WTC11 (cell line): ENCODE measurements at regions not wholly inside any gene's neighbourhood (a gene's known extent, or its start where the extent isn't known, plus 50 kb on each side); places are given as distances from the start of the nearest gene placed in this dataset.

ENCODE experiments used
- ATAC-seq: fragments of 200-7000 bp; cut with Tn5 transposase; 2 replicates; pipeline ENCODE4 v1.10.0; 2021; ENCODE audit warnings: mild to moderate bottlenecking, moderate library complexity
- CTCF ChIA-PET: fragments of 300-600 bp; sonication (Branson Sonifier 250); formaldehyde crosslinking; loops from one replicate; lab custom pipeline; 2021; ENCODE audit warnings: antibody characterized with exemption; lab: Charles Lee
- POLR2A ChIA-PET: fragments of 350-600 bp; sonication (Branson Sonifier 250); formaldehyde crosslinking; loops from one replicate; lab custom pipeline; 2021; ENCODE audit warnings: antibody characterized with exemption; lab: Charles Lee
- DNase-seq: peaks from one replicate; pipeline ENCODE4 v3.0.0; 2021; ENCODE audit warnings: low spot score
- H3K27ac Mint-ChIP-seq: 2 replicates; pipeline ENCODE4 v1.8.0; 2021; ENCODE audit warnings: mixed read lengths
- H3K27me3 Mint-ChIP-seq: 2 replicates; pipeline ENCODE4 v1.8.0; 2021; ENCODE audit warnings: low read depth, mild to moderate bottlenecking, moderate library complexity, mixed read lengths
- H3K36me3 Mint-ChIP-seq: 2 replicates; pipeline ENCODE4 v1.8.0; 2021; ENCODE audit warnings: mixed read lengths
- H3K4me1 Mint-ChIP-seq: 2 replicates; pipeline ENCODE4 v1.8.0; 2022; ENCODE audit warnings: mixed read lengths
- H3K4me3 Mint-ChIP-seq: 2 replicates; pipeline ENCODE4 v1.8.0; 2021; ENCODE audit warnings: mild to moderate bottlenecking, moderate library complexity, mixed read lengths
- H3K9me3 Mint-ChIP-seq: 2 replicates; pipeline ENCODE4 v1.8.0; 2021; ENCODE audit warnings: mixed read lengths
- ATF3 ChIP-seq: sonication (generic); formaldehyde crosslinking; conservative IDR thresholded peaks from 2 replicates; pipeline ENCODE4 v1.8.1; 2022; ENCODE audit warnings: mild to moderate bottlenecking, missing genetic modification reagents
- ATF6 ChIP-seq: sonication (generic); formaldehyde crosslinking; IDR thresholded peaks from 2 replicates; pipeline ENCODE4 v1.8.1; 2023; ENCODE audit warnings: mild to moderate bottlenecking, missing genetic modification reagents
- CREB1 ChIP-seq: sonication (generic); formaldehyde crosslinking; IDR thresholded peaks from 2 replicates; pipeline ENCODE4 v1.8.0; 2023; ENCODE audit warnings: mild to moderate bottlenecking, missing genetic modification reagents
- E2F4 ChIP-seq: sonication (generic); formaldehyde crosslinking; IDR thresholded peaks from 2 replicates; pipeline ENCODE4 v1.8.1; 2022; ENCODE audit warnings: low read depth, mild to moderate bottlenecking, moderate library complexity, missing genetic modification reagents, borderline replicate concordance
- FOXP1 ChIP-seq: sonication (generic); formaldehyde crosslinking; IDR thresholded peaks from 2 replicates; pipeline ENCODE4 v1.8.0; 2022; ENCODE audit warnings: missing genetic modification reagents, mild to moderate bottlenecking, moderate library complexity, borderline replicate concordance
- MXD4 ChIP-seq: fragments of 250-450 bp; sonication (Bioruptor Pico); IDR thresholded peaks from 2 replicates; pipeline ENCODE4 v1.8.0; 2021; ENCODE audit warnings: mild to moderate bottlenecking, moderate library complexity, borderline replicate concordance
- NR1H2 ChIP-seq: sonication (generic); formaldehyde crosslinking; IDR thresholded peaks from 2 replicates; pipeline ENCODE4 v1.9.0; 2021; ENCODE audit warnings: mild to moderate bottlenecking, moderate library complexity, missing genetic modification reagents
- PREB ChIP-seq: sonication (generic); formaldehyde crosslinking; IDR thresholded peaks from 2 replicates; pipeline ENCODE4 v1.8.1; 2022; ENCODE audit warnings: mild to moderate bottlenecking, missing genetic modification reagents, moderate library complexity, borderline replicate concordance
- PRRX2 ChIP-seq: fragments of 250-450 bp; sonication (Bioruptor Pico); IDR thresholded peaks from 2 replicates; pipeline ENCODE4 v1.8.0; 2021; ENCODE audit warnings: mild to moderate bottlenecking
- RORB ChIP-seq: fragments of 250-450 bp; sonication (Bioruptor Pico); IDR thresholded peaks from 2 replicates; pipeline ENCODE4 v1.9.0; 2021; ENCODE audit warnings: mild to moderate bottlenecking
- SOX15 ChIP-seq: fragments of 250-450 bp; sonication (Bioruptor Pico); IDR thresholded peaks from 2 replicates; pipeline ENCODE4 v1.9.0; 2021; ENCODE audit warnings: mild to moderate bottlenecking
- ZBTB21 ChIP-seq: sonication (generic); formaldehyde crosslinking; IDR thresholded peaks from 2 replicates; pipeline ENCODE4 v1.8.1; 2023; ENCODE audit warnings: mild to moderate bottlenecking, missing genetic modification reagents, borderline replicate concordance
- ZNF121 ChIP-seq: sonication (generic); formaldehyde crosslinking; IDR thresholded peaks from 2 replicates; pipeline ENCODE4 v1.8.0; 2023; ENCODE audit warnings: missing genetic modification reagents
- ZNF281 ChIP-seq: sonication (generic); formaldehyde crosslinking; IDR thresholded peaks from 2 replicates; pipeline ENCODE4 v1.8.0; 2023; ENCODE audit warnings: mild to moderate bottlenecking, missing genetic modification reagents
- ZNF532 ChIP-seq: fragments of 250-450 bp; sonication (Bioruptor Pico); IDR thresholded peaks from 2 replicates; pipeline ENCODE4 v1.9.0; 2021; ENCODE audit warnings: mild to moderate bottlenecking, borderline replicate concordance
- TF ChIP-seq, protein P1 (sequence below): sonication (generic); formaldehyde crosslinking; IDR thresholded peaks from 2 replicates; pipeline ENCODE4 v1.8.0; 2022; ENCODE audit warnings: missing genetic modification reagents
- TF ChIP-seq, protein P2 (sequence below): sonication (generic); formaldehyde crosslinking; IDR thresholded peaks from 2 replicates; pipeline ENCODE4 v1.8.0; 2022; ENCODE audit warnings: mild to moderate bottlenecking, missing genetic modification reagents

GRCh38 chr5:2658881-2659470, 92.5 kb downstream of the IRX2 start (continued):
- TF ChIP-seq ZNF532 (CRISPR knock-in tag) (no peak), CREB1 (no peak)
- TF ChIP-seq, protein P1, sequence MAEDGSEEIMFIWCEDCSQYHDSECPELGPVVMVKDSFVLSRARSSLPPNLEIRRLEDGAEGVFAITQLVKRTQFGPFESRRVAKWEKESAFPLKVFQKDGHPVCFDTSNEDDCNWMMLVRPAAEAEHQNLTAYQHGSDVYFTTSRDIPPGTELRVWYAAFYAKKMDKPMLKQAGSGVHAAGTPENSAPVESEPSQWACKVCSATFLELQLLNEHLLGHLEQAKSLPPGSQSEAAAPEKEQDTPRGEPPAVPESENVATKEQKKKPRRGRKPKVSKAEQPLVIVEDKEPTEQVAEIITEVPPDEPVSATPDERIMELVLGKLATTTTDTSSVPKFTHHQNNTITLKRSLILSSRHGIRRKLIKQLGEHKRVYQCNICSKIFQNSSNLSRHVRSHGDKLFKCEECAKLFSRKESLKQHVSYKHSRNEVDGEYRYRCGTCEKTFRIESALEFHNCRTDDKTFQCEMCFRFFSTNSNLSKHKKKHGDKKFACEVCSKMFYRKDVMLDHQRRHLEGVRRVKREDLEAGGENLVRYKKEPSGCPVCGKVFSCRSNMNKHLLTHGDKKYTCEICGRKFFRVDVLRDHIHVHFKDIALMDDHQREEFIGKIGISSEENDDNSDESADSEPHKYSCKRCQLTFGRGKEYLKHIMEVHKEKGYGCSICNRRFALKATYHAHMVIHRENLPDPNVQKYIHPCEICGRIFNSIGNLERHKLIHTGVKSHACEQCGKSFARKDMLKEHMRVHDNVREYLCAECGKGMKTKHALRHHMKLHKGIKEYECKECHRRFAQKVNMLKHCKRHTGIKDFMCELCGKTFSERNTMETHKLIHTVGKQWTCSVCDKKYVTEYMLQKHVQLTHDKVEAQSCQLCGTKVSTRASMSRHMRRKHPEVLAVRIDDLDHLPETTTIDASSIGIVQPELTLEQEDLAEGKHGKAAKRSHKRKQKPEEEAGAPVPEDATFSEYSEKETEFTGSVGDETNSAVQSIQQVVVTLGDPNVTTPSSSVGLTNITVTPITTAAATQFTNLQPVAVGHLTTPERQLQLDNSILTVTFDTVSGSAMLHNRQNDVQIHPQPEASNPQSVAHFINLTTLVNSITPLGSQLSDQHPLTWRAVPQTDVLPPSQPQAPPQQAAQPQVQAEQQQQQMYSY (CRISPR knock-in tag) = no peak
- TF ChIP-seq, all 79 proteins: peak for 0

DNA sequence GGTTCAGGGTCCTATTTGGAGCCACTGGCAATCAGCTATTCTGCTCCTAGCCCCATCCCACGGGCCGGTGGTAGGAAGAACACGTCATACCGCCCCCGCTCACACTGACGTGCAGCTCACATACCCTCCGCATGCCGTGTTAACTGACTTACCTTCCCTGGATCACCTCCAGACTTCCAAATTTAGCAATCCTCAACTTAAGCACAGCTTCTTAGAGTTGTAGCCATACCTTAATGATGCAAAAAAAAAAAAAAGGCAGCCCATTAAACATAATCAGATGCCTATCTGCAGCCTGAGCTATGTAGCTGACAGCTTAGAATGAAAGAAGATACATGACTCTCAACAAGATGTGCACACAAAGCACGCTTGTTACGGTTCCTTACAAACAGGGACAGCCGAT, 93.0 kb downstream of the IRX2 start:
- Mint-ChIP-seq H3K27ac (no peak overlapping the region), H3K4me3 (no peak overlapping the region), H3K27me3 (no peaks in the 10 kb centered on the region; the same call in 1 of the 2 replicates), H3K36me3 (no peaks in the 10 kb centered on the region), H3K4me1 (peaks cover 5% of the 10 kb centered on the region), H3K9me3 (no peaks in the 10 kb centered on the region)
- ATAC-seq (no peak), DNase-seq (no peak)
- POLR2A ChIA-PET = no interaction called here
- TF ChIP-seq PREB (no peak), ATF3 (no peak), PRRX2 (no peak), RORB (CRISPR knock-in tag) (no peak), SOX15 (CRISPR knock-in tag) (no peak)
- TF ChIP-seq, protein P2, sequence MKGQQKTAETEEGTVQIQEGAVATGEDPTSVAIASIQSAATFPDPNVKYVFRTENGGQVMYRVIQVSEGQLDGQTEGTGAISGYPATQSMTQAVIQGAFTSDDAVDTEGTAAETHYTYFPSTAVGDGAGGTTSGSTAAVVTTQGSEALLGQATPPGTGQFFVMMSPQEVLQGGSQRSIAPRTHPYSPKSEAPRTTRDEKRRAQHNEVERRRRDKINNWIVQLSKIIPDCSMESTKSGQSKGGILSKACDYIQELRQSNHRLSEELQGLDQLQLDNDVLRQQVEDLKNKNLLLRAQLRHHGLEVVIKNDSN (CRISPR knock-in tag) = no peak
- CTCF ChIA-PET = no interaction called here

- H3K27me3 Mint-ChIP-seq = no peaks in the 10 kb centered on the region; the same call in 1 of the 2 replicates
- ChIA-PET POLR2A (no interaction called here), CTCF (no interaction called here)
- ATAC-seq = no peak
- no peak overlapping the region for H3K27ac Mint-ChIP-seq
- H3K9me3 Mint-ChIP-seq = no peaks in the 10 kb centered on the region
- no peak overlapping the region for H3K4me3 Mint-ChIP-seq
- DNase-seq = no peak
- peaks cover 5% of the 10 kb centered on the region for H3K4me1 Mint-ChIP-seq
- H3K36me3 Mint-ChIP-seq = no peaks in the 10 kb centered on the region
- no peak for TF ChIP-seq MXD4 (CRISPR knock-in tag)
- TF ChIP-seq E2F4 (CRISPR knock-in tag) = no peak
- no peak for TF ChIP-seq ZBTB21 (CRISPR knock-in tag)
- no peak for TF ChIP-seq ZNF281 (CRISPR knock-in tag)
- TF ChIP-seq ZNF121 (CRISPR knock-in tag) = no peak
- no peak for TF ChIP-seq ATF6
- TF ChIP-seq NR1H2 = no peak
- TF ChIP-seq FOXP1 (CRISPR knock-in tag) = no peak
Observed at GRCh38 chr5:2657151-2657550, 94.3 kb downstream of the IRX2 start.
